PC-9 (cell line): ENCODE measurements at regions not wholly inside any gene's neighbourhood (a gene's known extent, or its start where the extent isn't known, plus 50 kb on each side); places are given as distances from the start of the nearest gene placed in this dataset.

Experiments
- CTCF ChIP-seq: fragments of 200-600 bp; sonication (generic); conservative IDR thresholded peaks from 2 replicates; pipeline ENCODE4 v1.6.1; 2017; ENCODE audit warnings: mixed run types, antibody characterized with exemption, mild to moderate bottlenecking, moderate library complexity
- EZH2 ChIP-seq: fragments of 200-600 bp; sonication (generic); IDR thresholded peaks from 2 replicates; pipeline ENCODE4 v1.8.0; 2017; ENCODE audit warnings: antibody characterized with exemption, low read depth

DNA sequence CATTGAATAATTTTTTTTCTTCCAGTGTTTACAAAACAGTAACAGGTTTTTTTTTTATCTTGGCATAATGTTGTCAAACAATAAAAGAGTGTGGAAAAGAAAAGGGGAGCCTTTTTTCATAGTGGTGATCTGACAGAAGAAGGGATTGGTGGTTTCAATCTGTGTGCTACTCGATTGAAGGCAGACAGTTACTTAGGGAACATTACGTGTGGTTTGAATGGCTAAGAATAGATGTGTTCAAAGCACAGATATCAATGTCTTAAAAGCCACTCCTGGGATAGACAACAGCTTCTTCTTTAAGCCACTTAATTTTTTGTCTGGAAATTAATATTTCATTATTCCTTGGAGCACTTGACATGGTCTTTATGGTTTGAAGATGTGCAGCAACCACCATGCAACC lies 558.6 kb upstream of the ADGRL2 start:
- TF ChIP-seq CTCF (no peak), EZH2 (no peak)
